Erythroblast (primary cell): ENCODE measurements at regions not wholly inside any gene's neighbourhood (a gene's known extent, or its start where the extent isn't known, plus 50 kb on each side); places are given as distances from the start of the nearest gene placed in this dataset.

Experiments used
- DNase-seq, 2 experiments: peaks; one replicate each; lab custom pipeline; 2025; lab: John Stamatoyannopoulos, UW
- GATA1 ChIP-seq: IDR thresholded peaks from 2 replicates; pipeline ENCODE4 v1.6.1; 2011; ENCODE audit warnings: low read depth, mild to moderate bottlenecking, control low read depth, low read length, moderate library complexity
- POLR2A ChIP-seq: IDR thresholded peaks from 2 replicates; pipeline ENCODE4 v1.6.1; 2011; ENCODE audit warnings: mild to moderate bottlenecking, low read length

- DNase-seq: no peak
- TF ChIP-seq POLR2A: no peak
- TF ChIP-seq GATA1: no peak
Measured at GRCh38 chr2:226050822-226051221, 651.3 kb downstream of the NYAP2 start.

GRCh38 chr2:226048611-226049010 is 649.1 kb downstream of the NYAP2 start:
- TF ChIP-seq POLR2A (no peak), GATA1 (no peak)
- no peak for DNase-seq

GRCh38 chr2:226045080-226045479 is 645.6 kb downstream of the NYAP2 start:
- no peak for TF ChIP-seq POLR2A
- TF ChIP-seq GATA1: no peak
- DNase-seq: no peak

GRCh38 chr2:226040344-226040900 is 640.9 kb downstream of the NYAP2 start:
- no peak for TF ChIP-seq POLR2A
- no peak for TF ChIP-seq GATA1
- no peak for DNase-seq

- no peak for TF ChIP-seq POLR2A
- TF ChIP-seq GATA1: no peak
Measured at GRCh38 chr2:226037526-226037925, 638.0 kb downstream of the NYAP2 start.

GRCh38 chr2:226031647-226032501 is 632.4 kb downstream of the NYAP2 start:
- TF ChIP-seq GATA1 (no peak), POLR2A (no peak)

More at GRCh38 chr2:226037526-226037925, 638.0 kb downstream of the NYAP2 start:
- DNase-seq: no peak

GRCh38 chr2:226030788-226031646 is 631.5 kb downstream of the NYAP2 start:
- no peak for TF ChIP-seq GATA1
- TF ChIP-seq POLR2A: no peak
- no peak for DNase-seq

More at GRCh38 chr2:226031647-226032501, 632.4 kb downstream of the NYAP2 start:
- no peak for DNase-seq

- no peak for TF ChIP-seq GATA1
- no peak for DNase-seq
Measured at GRCh38 chr2:226030369-226030768, 630.9 kb downstream of the NYAP2 start.

- no peak for DNase-seq
- TF ChIP-seq GATA1 (no peak), POLR2A (no peak)
Measured at GRCh38 chr2:226023946-226024345, 624.4 kb downstream of the NYAP2 start.

- DNase-seq: no peak
Measured at GRCh38 chr2:226023383-226023782, 623.9 kb downstream of the NYAP2 start.

GRCh38 chr2:226020956-226021355 is 621.4 kb downstream of the NYAP2 start:
- DNase-seq: no peak
- no peak for TF ChIP-seq POLR2A
- TF ChIP-seq GATA1: no peak

More at GRCh38 chr2:226023383-226023782, 623.9 kb downstream of the NYAP2 start:
- TF ChIP-seq GATA1 (no peak), POLR2A (no peak)

- DNase-seq: no peak
- TF ChIP-seq GATA1 (no peak), POLR2A (no peak)
Measured at GRCh38 chr2:226020176-226020575, 620.7 kb downstream of the NYAP2 start.

- no peak for DNase-seq
- TF ChIP-seq POLR2A: no peak
- no peak for TF ChIP-seq GATA1
Measured at GRCh38 chr2:226018641-226019040, 619.1 kb downstream of the NYAP2 start.
